NCI-H1105 treated with DMSO at 0.1 percent for 48 hours (cell line): ENCODE measurements at regions not wholly inside any gene's neighbourhood (a gene's known extent, or its start where the extent isn't known, plus 50 kb on each side); places are given as distances from the start of the nearest gene placed in this dataset.

Source experiments
- DNase-seq: peaks from one replicate; lab custom pipeline; 2025; lab: John Stamatoyannopoulos, UW

- no peak for DNase-seq
Measured at GRCh38 chr1:229031481-229032341, 239.2 kb upstream of the RAB4A start.

DNA sequence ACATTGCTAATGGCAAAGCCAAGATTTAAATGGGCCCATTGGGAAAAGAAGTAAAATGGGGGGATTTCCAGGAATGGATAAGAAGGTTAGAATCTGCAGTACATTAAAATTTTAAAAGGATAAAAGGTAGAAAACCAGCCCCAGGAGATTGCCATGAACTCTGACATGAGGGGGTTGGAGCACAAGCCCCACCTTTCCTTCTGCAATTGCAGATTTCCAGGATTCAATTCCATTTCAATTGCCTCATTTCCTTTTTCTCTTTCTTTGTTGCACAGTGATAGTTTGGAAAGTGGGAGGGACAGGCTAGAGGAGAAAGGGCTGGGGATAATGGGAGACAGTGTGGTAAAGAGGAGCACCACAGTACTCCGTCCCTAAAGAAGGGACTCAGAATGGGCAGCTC lies 238.5 kb upstream of the RAB4A start:
- no peak for DNase-seq

GRCh38 chr1:229033480-229033879 lies 237.4 kb upstream of the RAB4A start:
- no peak for DNase-seq

- no peak for DNase-seq
Measured at GRCh38 chr1:229034342-229034741, 236.6 kb upstream of the RAB4A start.

DNA sequence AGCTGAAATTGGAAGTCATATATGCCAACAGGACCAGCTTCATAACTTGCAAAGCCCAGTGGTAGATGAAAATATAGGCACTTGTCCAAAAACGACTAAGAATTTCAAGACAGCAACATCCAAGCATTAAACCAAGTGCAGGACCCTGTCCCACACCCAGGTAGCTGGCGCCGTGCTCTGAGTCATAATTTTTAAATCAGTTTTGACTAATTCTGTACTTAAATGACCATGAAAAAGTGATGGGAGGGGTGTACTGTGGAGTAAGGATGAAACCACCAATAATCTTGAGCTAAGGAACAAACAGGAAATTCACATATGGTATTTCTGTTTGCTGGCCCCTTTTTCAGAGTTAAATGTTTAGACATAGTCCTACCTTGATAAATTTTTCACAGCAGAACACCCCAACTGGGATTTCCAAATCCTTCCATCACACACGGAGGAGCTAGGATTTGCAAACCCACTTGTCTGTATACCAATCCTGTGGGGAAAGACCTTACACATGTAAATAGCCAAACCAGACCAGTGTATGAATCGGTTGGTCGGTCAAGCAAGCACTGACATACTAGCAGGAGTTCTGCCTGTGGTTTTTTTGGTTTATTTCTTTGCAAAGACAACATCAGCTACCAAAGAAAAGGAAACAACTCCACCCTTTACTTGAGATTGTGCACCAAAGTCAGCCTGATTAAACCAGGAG lies 235.7 kb upstream of the RAB4A start:
- no peak for DNase-seq

DNA sequence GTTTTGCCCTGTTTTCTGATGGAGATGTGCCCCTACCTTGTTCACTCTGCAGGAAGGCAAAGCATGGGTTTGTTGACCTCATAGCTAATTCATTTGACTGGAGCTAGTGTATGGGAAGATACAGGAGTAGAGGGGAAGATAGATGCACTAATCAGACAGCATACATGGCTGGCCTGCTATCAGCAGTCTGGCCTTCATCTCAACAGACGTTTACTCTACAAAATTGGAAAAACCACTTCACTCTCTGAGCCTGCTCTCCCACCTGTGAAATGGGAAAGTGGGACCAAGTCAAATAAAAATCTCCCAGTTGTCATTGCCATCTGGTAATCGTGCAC lies 235.2 kb upstream of the RAB4A start:
- no peak for DNase-seq

DNA sequence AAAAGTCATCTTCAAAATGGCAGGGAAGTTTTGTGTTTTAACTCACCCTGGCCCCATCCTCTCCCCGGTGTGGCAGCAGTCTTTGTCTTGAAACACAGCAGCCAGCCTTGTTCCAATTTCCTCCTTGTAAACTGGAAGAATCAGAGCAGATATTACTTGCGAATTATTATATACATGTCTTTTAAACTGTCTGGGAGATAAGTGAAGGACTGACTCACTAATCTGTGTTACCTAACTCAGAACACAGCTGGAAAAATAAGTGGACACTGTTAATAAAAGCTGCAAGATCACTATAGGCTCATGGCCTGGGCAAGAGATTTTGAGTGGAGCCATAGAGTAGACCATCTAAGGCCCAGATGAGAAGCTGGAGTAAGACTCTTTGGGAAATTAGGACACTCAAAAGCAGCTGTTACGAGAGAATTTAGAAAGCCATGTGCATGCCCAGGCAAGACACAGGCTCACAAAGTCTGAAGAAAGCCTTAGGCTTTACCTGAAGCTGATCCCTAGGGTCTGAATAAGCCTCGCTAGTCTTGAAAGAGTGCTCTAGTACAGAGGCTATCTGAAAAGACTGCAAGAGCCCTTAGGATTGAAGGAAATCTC lies 233.0 kb upstream of the RAB4A start:
- no peak for DNase-seq

DNA sequence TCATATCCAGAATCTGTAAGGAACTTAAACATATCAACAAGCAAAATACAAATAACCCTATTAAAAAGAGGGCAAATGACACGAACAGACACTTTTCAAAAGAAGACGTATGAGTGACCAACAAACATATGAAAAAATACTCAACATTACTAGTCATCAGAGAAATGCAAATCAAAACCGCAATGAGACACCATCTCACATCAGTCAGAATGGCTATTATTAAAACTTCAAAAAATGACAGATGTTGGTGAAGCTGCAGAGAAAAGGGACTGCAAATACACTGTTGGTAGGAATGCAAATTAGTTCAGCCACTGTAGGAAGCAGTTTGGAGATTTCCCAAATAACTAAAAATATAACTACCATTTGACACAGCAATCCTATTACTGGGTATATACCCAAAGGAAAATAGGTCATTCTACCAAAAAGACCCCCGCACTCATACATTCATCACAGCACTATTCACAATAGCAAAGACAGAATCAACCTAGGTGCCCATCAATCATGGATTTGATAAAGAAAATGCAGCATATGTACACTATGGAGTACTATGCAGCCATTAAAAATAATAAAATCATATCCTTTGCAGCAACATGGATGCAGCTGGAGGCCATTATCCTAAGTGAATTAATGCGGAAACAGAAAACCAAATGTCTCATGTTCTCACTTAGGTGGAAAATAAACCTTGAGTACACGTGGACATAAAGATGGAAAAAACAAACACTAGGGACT lies 230.1 kb upstream of the RAB4A start:
- DNase-seq = no peak

- no peak for DNase-seq
Measured at GRCh38 chr1:229041946-229042345, 229.0 kb upstream of the RAB4A start.

- no peak for DNase-seq
Measured at GRCh38 chr1:229042482-229042881, 228.4 kb upstream of the RAB4A start.

DNA sequence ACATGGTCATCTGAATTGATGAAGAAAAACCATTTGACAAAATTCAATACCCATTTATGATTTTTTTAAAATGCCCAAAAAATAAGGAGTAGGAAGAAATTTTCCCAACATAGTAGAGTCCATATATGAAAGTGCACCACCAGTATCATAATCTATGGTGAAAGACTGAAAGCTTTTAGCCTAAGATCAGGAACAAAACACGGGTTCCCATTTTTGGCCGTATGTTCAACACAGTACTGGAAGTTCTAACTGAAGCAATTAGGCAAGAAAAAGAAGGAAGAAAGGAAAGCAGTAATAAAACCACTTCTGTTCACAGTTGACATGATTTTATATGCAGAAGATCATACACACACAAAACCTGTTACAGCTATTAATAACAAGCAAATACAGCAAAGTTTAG lies 227.8 kb upstream of the RAB4A start:
- DNase-seq = no peak

DNA sequence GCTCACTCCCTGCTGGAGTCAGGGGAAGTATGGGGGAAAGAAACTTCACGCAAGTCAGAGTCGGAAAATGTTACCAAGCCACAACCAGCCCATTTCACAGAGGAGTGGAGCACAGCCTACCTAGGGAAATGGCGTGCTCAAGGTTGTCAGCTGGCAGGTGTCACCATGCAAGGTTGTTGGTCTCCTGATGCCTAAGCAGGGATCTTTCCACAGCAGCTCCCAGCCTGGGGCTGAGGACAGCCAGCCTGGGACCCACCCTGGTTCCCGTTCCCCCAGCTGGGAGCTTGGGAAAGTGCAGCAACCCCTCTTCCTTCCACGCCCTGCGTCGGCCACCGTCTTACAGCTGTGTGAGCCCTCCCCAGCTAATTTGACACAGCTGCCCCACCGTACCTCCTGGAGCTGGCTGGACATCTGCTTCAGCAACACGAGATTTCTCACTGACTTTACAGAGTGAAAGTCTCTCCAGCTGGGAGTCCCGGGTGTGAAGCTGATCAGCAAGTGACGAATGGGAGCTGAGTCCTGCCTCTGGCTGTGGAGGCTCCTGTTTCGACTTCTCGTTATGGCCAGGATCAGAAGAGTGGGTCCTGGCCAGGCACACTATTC lies 224.6 kb upstream of the RAB4A start:
- DNase-seq = no peak

DNA sequence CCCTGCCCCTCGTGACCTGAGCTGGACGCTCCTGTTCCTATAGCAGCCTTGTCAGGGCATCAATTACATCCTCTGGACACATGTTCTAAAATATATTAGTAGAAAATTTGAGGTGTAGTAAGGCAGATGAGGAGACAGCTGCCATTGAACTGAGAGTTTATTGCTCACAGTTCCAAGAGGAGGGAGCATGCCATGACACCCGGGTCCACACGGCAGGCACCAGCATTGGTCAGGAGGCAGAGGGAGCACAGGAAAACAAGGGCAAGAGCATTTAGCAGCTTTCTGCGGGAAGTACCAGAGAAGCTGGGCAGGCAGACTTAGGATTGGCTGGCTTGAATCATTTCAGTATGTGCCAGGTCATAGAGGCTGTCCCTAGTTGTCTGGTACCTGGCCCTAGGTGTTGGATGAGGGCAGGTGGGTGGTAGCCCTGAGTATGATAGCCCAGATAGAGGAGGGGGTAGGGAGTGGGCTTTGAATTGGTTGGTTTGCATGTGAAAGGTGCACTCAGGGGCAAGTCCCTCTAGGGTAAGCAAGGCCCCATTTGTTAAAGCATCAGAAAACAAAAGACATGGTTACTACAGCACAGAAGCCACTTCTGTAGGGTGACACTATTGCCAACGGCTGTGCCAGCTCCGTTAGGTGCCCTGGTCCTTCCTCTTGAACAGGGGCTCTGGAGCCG lies 223.6 kb upstream of the RAB4A start:
- DNase-seq = no peak

DNA sequence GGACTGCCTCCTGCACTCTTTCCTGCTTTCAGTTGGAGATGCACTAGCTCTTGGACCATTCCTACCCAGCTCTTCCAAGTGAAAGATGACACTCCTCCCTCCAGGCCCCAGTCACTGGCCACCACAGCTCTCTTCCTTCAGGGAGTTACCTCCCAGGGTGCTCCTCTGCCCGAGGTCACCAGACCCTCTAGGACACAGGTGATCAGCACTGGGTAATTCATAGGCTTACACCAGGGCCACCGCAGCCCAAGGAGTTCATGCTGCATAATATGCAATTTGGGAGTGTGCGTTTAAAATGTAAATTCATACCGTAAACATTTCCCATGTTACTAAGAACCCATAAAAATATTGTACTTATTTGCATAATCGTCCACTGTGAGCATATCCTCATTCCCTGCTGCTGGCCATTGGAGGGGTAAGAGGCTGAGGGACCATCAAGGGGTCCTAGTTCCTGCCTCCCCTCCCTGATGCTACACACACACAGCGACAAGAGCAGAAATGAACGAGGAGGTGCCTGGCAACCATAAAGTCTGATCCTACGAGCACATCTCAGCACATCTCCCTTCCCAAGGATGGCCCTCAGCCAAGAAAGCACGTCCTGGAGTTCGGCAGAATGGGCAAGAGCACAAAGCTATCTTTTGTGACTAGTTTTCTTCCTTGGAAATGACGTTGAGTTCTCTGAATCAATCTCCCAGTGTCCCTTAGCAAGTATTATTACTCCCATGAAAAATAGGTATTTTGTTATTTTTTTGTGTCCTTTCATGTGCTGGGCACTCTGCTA lies 222.9 kb upstream of the RAB4A start:
- DNase-seq = no peak

DNA sequence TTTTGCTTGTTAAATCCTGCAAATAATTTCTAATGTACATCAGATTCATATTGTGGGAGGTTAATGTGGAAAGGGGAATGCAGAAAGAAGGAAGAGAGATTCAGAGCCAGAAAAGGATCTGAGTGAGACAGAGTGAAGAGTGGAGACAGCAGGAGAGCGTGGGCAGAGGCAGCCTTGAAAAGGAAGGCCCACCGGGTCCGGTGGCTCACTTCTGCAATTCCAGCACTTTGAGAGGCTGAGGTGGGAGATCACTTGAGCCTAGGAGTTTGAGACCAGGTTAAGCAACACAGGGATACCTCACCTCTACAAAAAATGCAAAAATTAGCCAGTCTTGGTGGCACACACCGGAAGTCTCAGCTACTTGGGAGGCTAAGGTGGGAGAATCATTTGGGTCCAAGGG lies 222.0 kb upstream of the RAB4A start:
- DNase-seq = no peak

GRCh38 chr1:229056046-229056445 lies 214.9 kb upstream of the RAB4A start:
- no peak for DNase-seq

DNA sequence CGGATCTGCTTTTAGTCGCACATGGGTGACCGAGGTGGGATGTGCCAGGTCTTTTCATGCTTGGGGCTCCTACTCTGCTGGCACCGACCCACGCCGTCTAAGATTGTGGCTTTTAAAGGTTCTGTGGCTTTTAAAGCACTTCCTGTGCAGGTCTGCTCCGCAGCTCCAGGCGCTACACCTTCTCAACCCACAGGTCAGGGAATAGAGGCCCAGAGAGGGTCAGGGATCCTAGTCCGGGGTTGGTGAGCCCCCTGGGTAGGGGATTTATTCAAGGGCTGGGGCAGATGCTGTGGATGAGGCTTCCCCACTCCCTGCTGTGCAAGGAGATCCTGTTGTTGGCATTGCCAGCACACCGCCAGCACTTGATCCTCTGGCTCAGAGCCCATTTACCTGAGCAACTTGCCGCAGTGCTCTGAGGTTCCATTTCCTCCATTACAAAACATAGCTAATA lies 212.8 kb upstream of the RAB4A start:
- DNase-seq = peak; percentile 65

DNA sequence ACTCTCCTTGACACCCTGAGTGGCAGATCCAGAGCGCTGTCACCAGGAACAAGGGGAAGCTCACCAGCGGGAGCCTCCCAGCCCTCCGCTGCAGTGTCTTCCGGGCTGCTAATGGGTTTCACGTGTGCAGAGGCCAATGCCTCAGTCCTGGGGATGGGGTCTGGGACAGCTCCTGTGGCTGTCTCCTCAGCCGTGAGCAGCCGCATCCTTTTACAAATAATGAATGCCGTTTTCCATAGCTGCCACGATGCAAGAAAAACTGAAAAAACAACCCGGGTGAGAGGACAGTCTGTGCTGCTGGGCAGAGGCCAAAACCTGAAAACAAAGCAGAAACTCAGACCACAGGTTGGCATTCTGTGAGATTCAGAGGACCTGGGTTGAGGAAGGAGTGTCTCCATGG lies 212.2 kb upstream of the RAB4A start:
- DNase-seq = peak; percentile 26

DNA sequence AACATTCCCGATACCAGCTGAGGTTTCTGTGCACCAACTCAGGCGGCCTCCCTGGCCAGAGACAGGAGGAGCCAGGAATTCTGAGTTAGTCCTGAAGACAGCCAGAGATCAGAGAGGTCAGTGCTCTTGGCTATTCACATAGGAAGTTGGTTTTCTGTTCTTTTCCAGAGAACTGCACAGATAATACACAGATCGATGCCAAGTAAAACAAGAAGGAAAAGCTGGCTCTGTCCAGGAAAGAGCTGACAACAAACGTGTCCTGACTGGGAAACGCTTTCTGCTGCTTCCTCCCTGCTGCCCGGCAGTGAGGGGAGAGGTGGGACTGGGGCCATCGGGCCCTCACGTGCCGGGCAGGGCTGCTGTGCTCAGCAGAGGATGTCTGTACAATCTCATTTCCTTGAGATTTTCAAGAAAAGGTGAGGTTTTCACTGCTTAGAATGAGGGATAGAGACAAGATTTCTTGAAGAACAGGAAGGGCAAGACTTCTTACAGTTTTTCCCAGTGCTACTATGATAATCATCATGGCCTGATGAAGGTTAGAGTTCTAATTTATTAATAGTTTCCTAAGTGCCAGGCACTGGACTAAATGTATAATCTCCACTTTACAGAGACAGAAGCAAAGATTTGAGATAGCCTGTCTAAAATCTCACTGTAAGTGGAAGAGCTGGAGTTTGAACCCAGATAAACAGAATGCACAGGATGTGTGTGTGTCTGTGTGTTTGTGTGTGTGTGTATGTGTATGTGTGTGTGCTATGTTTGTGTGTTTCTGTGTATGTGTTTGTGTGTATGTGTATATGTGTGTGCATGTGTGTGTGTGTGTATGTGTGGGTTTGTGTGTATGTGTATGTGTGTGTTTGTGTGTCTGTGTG lies 211.0 kb upstream of the RAB4A start:
- DNase-seq = no peak

DNA sequence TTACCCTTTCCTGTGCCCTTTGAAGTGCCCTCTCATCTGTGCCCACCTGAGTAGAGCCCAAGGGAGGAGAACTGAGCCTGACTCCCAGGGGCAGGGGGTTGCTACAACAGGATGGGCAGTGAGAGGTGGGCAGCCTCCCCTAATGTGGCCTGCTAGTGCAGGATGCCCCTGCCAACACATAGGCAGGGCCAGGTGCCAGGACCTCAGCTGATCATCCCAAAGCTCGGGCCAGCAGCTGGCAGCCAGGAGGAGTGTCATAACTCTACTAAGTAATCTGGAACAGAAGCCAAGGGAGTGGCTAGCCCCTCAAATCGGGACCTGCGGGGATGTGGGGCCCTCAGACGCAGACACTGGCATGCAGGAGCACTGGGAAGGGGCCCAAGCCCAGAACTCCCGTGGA lies 208.8 kb upstream of the RAB4A start:
- no peak for DNase-seq
